ENCODE measurements at regions not wholly inside any gene's neighbourhood (a gene's known extent, or its start where the extent isn't known, plus 50 kb on each side); places are given as distances from the start of the nearest gene placed in this dataset.

DNA sequence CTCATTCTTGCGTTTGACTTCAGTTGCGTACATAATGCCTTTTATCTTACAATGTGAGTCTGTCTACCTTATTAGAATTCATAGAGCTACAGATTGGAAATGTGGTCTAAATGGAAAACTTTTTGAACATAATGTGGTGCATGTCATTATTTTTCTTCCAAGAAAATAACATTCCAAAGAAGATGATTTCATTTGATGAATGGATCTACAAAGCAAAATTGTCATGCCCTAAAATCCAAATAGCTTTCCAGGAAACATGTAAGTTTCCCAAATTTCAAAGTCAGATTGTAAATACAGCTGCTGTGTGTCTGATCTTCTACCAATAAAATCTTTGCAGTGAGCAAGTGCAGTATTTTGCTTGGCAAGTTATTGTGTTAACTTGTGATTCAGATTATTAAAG, 101.8 kb upstream of the FZD8 start:
- TF ChIP-seq, protein P1, sequence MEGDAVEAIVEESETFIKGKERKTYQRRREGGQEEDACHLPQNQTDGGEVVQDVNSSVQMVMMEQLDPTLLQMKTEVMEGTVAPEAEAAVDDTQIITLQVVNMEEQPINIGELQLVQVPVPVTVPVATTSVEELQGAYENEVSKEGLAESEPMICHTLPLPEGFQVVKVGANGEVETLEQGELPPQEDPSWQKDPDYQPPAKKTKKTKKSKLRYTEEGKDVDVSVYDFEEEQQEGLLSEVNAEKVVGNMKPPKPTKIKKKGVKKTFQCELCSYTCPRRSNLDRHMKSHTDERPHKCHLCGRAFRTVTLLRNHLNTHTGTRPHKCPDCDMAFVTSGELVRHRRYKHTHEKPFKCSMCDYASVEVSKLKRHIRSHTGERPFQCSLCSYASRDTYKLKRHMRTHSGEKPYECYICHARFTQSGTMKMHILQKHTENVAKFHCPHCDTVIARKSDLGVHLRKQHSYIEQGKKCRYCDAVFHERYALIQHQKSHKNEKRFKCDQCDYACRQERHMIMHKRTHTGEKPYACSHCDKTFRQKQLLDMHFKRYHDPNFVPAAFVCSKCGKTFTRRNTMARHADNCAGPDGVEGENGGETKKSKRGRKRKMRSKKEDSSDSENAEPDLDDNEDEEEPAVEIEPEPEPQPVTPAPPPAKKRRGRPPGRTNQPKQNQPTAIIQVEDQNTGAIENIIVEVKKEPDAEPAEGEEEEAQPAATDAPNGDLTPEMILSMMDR (IDR thresholded peaks at IDR 0.05; ENCODE audit: insufficient read depth, low read depth, low read length): no peak
- TF ChIP-seq EZH2 (IDR thresholded peaks at IDR 0.05; ENCODE audit: insufficient read depth, low read length): no peak

All from astrocyte (in vitro differentiated cells and primary cell).